H1 (cell line): ENCODE measurements at regions not wholly inside any gene's neighbourhood (a gene's known extent, or its start where the extent isn't known, plus 50 kb on each side); places are given as distances from the start of the nearest gene placed in this dataset.

Experiments
- ASH2L ChIP-seq: fragments of 200-600, 300-600 bp; sonication (generic); IDR thresholded peaks from one replicate; pipeline ENCODE4 v1.7.1; 2017; ENCODE audit warnings: low read length
- BRCA1 ChIP-seq: IDR thresholded peaks from 2 replicates; pipeline ENCODE4 v1.6.1; 2012; ENCODE audit warnings: low read depth, low read length, improper control_type of control experiment
- CEBPB ChIP-seq: IDR thresholded peaks from 2 replicates; pipeline ENCODE4 v1.6.1; 2012; ENCODE audit warnings: low read depth, low read length
- CTCF ChIP-seq, 3 experiments: IDR thresholded peaks; 1 replicate in 2 of 3; 2 replicates in 1 of 3; pipeline versions ENCODE4 v1.5.1 to v1.6.1; 2011; ENCODE audit warnings: low read length in 3 of 3, mild to moderate bottlenecking in 3 of 3, inconsistent platforms in 2 of 3, low read depth in 1 of 3, moderate library complexity in 1 of 3; ENCODE audit not compliant: insufficient read depth in 1 of 3; ENCODE audit errors: control extremely low read depth in 1 of 3
- EZH2 ChIP-seq: fragments of 200-600 bp; sonication (generic); IDR thresholded peaks from 2 replicates; pipeline ENCODE4 v1.7.1; 2012; ENCODE audit warnings: low read depth, mild to moderate bottlenecking, moderate library complexity, low read length, inconsistent platforms; ENCODE audit not compliant: severe bottlenecking
- HDAC2 ChIP-seq, 2 experiments: fragments of 300-600 bp in 1 of 2; sonication (generic) in 1 of 2; IDR thresholded peaks; 2 replicates each; pipeline ENCODE4 v1.6.1; 2011 to 2012; ENCODE audit warnings: low read depth in 2 of 2, low read length in 2 of 2, mild to moderate bottlenecking in 2 of 2, moderate library complexity in 2 of 2, borderline replicate concordance in 1 of 2, inconsistent platforms in 1 of 2
- KDM4A ChIP-seq: IDR thresholded peaks from one replicate; pipeline ENCODE4 v1.7.1; 2012; ENCODE audit warnings: low read depth, mild to moderate bottlenecking, moderate library complexity, low read length, inconsistent platforms; ENCODE audit not compliant: severe bottlenecking
- PHF8 ChIP-seq: fragments of 200-600 bp; sonication (generic); conservative IDR thresholded peaks from 2 replicates; pipeline ENCODE4 v1.7.1; 2012; ENCODE audit warnings: low read depth, mild to moderate bottlenecking, inconsistent platforms, low read length, moderate library complexity
- POLR2A ChIP-seq, 2 experiments: IDR thresholded peaks; 1 replicate in 1 of 2; 2 replicates in 1 of 2; pipeline ENCODE4 v1.6.1; 2011; ENCODE audit warnings: low read depth in 2 of 2, low read length in 2 of 2, mild to moderate bottlenecking in 2 of 2; ENCODE audit errors: control extremely low read depth in 1 of 2
- POLR2AphosphoS5 ChIP-seq: IDR thresholded peaks from 2 replicates; pipeline ENCODE4 v1.6.1; 2011; ENCODE audit warnings: low read depth, low read length
- SP2 ChIP-seq: IDR thresholded peaks from 2 replicates; pipeline ENCODE4 v1.6.1; 2012; ENCODE audit warnings: mild to moderate bottlenecking, low read length, inconsistent platforms
- ZNF274 ChIP-seq: IDR thresholded peaks from 2 replicates; pipeline ENCODE4 v1.7.0; 2012; ENCODE audit warnings: low read length, borderline replicate concordance; ENCODE audit errors: extremely low read depth

GRCh38 chr18:1466035-1466434, 561.4 kb downstream of the ADCYAP1 start:
- TF ChIP-seq PHF8 (no peak), CEBPB (no peak), ZNF274 (no peak), HDAC2 (IDR thresholded peaks at IDR 0.05; ENCODE audit: borderline replicate concordance in 1 of 2, low read depth in 2 of 2, low read length in 2 of 2) (no peak), POLR2A (IDR thresholded peaks at IDR 0.05; ENCODE audit: control extremely low read depth in 1 of 2, low read depth in 2 of 2, low read length in 2 of 2) (no peak), ASH2L (no peak), EZH2 (no peak), SP2 (no peak), BRCA1 (no peak), KDM4A (no peak), CTCF (IDR thresholded peaks at IDR 0.05; ENCODE audit: control extremely low read depth in 1 of 3, insufficient read depth in 1 of 3, low read depth in 1 of 3, low read length in 3 of 3) (no peak), POLR2AphosphoS5 (no peak)
